Left lung (tissue), 4 donors: ENCODE measurements at regions not wholly inside any gene's neighbourhood (a gene's known extent, or its start where the extent isn't known, plus 50 kb on each side); places are given as distances from the start of the nearest gene placed in this dataset.

Experiments used
- ATAC-seq: fragments of 200-7000 bp; cut with Tn5 transposase; one replicate; pipeline ENCODE4 v1.9.1; 2020; ENCODE audit warnings: moderate library complexity
- DNase-seq, 4 donors: peaks; one replicate each; pipeline ENCODE4 v3.0.0-alpha.2; 2013 to 2020
- H3K27ac ChIP-seq, 2 donors: fragments of 200-600 bp; sonication (generic) in 1 of 2; one replicate each; pipeline versions ENCODE4 v1.5.0 to v1.8.0; 2020 to 2021
- H3K27me3 ChIP-seq, 2 donors: fragments of 200-600 bp; sonication (generic) in 1 of 2; one replicate each; pipeline versions ENCODE4 v1.5.0 to v1.8.0; 2020 to 2021
- H3K36me3 ChIP-seq, 2 donors: fragments of 200-600 bp; sonication (generic) in 1 of 2; one replicate each; pipeline versions ENCODE4 v1.5.0 to v1.8.0; 2020 to 2021
- H3K4me1 ChIP-seq, 2 donors: fragments of 200-600 bp; one replicate each; pipeline ENCODE4 v1.8.0; 2021
- H3K4me3 ChIP-seq, 2 donors: fragments of 200-600 bp; sonication (generic) in 1 of 2; one replicate each; pipeline versions ENCODE4 v1.5.0 to v1.8.0; 2020 to 2021; ENCODE audit warnings: mild to moderate bottlenecking in 1 of 2
- H3K9me3 ChIP-seq, 2 donors: fragments of 200-600 bp; sonication (generic) in 1 of 2; one replicate each; pipeline versions ENCODE4 v1.5.0 to v1.8.0; 2020 to 2021
- intact Hi-C, 2 donors: fragments of 100-400 bp; cut with DNase I; formaldehyde crosslinking; loops; one replicate each; pipeline versions ENCODE4 v1.11.2 to v1.14.2; 2022
- TF ChIP-seq, protein P1 (sequence below), 2 donors: fragments of 200-600 bp; sonication (generic) in 1 of 2; IDR thresholded peaks; one replicate each; pipeline versions ENCODE4 v1.5.0 to v1.8.0; 2021; ENCODE audit warnings: antibody characterized with exemption in 2 of 2
- donor health status: DM: no; HTN: yes; CAD: no.
- donor health status: DM: no; HTN: no; CAD: no.

DNA sequence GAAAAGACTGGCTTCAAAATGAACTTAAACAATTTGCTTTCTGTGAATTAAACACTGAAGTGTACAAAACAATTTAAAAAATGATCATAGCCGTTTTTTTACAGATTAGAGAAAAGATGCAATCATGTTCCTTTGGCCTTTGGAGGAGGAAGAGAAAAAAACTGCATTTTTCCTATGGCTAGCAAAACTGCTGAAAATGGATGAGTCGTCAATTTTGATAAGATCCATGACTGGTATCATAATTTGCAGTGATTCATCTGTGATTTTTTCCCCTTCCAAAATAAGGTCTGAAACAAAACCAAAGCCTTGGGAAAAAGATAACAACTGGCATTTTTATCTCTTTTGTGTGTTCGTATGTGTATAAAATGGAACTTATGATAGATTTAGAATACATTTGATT, 255.6 kb upstream of the SATB1 start:
- no peak overlapping the region for H3K4me3 ChIP-seq
- H3K9me3 ChIP-seq, result no peaks in the 10 kb centered on the region
- H3K27ac ChIP-seq, result no peak overlapping the region
- intact Hi-C loops, result no loop called here
- no peak for ATAC-seq
- no peaks in the 10 kb centered on the region for H3K4me1 ChIP-seq
- H3K36me3 ChIP-seq, result no peaks in the 10 kb centered on the region
- TF ChIP-seq, protein P1, sequence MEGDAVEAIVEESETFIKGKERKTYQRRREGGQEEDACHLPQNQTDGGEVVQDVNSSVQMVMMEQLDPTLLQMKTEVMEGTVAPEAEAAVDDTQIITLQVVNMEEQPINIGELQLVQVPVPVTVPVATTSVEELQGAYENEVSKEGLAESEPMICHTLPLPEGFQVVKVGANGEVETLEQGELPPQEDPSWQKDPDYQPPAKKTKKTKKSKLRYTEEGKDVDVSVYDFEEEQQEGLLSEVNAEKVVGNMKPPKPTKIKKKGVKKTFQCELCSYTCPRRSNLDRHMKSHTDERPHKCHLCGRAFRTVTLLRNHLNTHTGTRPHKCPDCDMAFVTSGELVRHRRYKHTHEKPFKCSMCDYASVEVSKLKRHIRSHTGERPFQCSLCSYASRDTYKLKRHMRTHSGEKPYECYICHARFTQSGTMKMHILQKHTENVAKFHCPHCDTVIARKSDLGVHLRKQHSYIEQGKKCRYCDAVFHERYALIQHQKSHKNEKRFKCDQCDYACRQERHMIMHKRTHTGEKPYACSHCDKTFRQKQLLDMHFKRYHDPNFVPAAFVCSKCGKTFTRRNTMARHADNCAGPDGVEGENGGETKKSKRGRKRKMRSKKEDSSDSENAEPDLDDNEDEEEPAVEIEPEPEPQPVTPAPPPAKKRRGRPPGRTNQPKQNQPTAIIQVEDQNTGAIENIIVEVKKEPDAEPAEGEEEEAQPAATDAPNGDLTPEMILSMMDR (IDR thresholded peaks at IDR 0.05), result no peak
- no peaks in the 10 kb centered on the region for H3K27me3 ChIP-seq
- DNase-seq, result no peak

DNA sequence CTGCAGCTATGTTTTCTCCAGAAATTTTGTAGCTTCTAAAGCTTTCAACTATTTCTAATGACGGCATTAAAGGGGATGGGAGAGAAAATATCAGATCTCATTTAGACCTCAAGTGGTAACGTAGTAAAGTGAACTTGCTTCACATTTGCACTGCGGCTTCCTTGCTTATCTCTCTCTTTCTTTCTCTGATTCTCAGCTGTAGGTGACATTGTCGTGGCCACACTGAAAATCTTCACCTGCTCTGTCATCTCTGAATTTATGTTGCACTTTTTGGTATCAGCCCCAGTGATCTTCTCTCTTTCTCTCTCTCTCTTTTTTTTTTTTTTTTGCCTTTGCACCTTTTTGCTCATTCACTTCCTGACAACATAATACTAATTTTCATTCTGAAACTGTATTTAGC, 254.1 kb upstream of the SATB1 start:
- DNase-seq, result no peak
- Histone ChIP-seq H3K27me3 (no peaks in the 10 kb centered on the region), H3K36me3 (no peaks in the 10 kb centered on the region), H3K4me3 (no peak overlapping the region), H3K27ac (no peak overlapping the region), H3K9me3 (no peaks in the 10 kb centered on the region), H3K4me1 (no peaks in the 10 kb centered on the region)
- TF ChIP-seq, protein P1 (IDR thresholded peaks at IDR 0.05), result no peak
- ATAC-seq, result no peak
- intact Hi-C loops, result no loop called here

DNA sequence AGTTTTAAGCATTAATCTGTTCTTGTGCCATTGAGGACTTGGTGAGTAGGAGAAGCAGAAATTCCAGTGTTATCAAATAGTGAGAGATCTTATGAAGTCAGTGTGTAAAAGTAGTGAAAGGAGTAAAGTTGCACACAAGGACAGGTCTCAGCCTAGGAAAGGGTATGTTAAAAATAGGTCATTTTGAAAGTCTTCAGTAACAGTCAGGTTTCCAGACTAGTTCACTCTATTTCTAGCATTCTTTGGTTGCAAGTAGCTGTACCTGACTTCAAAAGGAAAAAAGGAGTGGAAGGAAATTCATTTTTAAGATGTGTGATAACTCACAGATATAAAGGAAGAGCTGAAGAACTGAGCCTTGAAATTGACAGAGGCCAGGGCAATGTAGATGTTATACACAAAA, 250.1 kb upstream of the SATB1 start:
- Histone ChIP-seq H3K4me1 (no peaks in the 10 kb centered on the region), H3K4me3 (no peak overlapping the region), H3K27ac (no peak overlapping the region), H3K27me3 (no peaks in the 10 kb centered on the region), H3K9me3 (no peaks in the 10 kb centered on the region), H3K36me3 (no peaks in the 10 kb centered on the region)
- no peak for DNase-seq
- no peak for ATAC-seq
- TF ChIP-seq, protein P1 (IDR thresholded peaks at IDR 0.05), result no peak
- intact Hi-C loops, result no loop called here

- Histone ChIP-seq H3K9me3 (no peaks in the 10 kb centered on the region), H3K27ac (no peak overlapping the region), H3K4me1 (no peaks in the 10 kb centered on the region), H3K36me3 (no peaks in the 10 kb centered on the region), H3K4me3 (no peak overlapping the region), H3K27me3 (no peaks in the 10 kb centered on the region)
- intact Hi-C loops, result no loop called here
- DNase-seq (no peak), ATAC-seq (no peak)
- TF ChIP-seq, protein P1 (IDR thresholded peaks at IDR 0.05), result no peak
These were observed 247.4 kb upstream of the SATB1 start for GRCh38 chr3:18672561-18672960.

DNA sequence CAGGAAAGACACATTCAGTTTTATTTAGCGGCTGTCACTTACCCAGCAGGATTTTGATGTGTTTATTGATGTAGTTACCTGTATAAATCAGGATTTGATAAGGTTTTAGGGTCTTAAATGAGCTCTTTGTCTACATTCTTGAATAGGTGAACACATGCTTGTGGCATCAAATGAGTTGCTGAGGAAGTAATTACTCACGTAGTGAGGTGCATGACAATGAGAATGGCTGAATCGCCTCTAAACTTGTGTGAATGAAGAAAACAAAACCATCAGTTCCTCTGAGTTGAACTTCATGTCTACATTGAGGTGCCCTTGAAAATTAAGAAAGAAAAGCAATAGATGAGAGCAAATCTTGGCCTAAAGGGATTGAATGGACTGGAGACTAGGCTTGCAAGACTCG, 245.6 kb upstream of the SATB1 start:
- Histone ChIP-seq H3K4me3 (no peak overlapping the region), H3K9me3 (no peaks in the 10 kb centered on the region), H3K27ac (no peak overlapping the region), H3K36me3 (no peaks in the 10 kb centered on the region), H3K4me1 (no peaks in the 10 kb centered on the region), H3K27me3 (no peaks in the 10 kb centered on the region)
- intact Hi-C loops, result no loop called here
- TF ChIP-seq, protein P1 (IDR thresholded peaks at IDR 0.05), result no peak
- DNase-seq (no peak), ATAC-seq (no peak)
